ENCODE measurements at regions not wholly inside any gene's neighbourhood (a gene's known extent, or its start where the extent isn't known, plus 50 kb on each side); places are given as distances from the start of the nearest gene placed in this dataset.
"Not testable (repeated sequence)": the region's sequence is repeated elsewhere in the genome, so short reads cannot be mapped to it uniquely, and the experiment has no call there.

DNA sequence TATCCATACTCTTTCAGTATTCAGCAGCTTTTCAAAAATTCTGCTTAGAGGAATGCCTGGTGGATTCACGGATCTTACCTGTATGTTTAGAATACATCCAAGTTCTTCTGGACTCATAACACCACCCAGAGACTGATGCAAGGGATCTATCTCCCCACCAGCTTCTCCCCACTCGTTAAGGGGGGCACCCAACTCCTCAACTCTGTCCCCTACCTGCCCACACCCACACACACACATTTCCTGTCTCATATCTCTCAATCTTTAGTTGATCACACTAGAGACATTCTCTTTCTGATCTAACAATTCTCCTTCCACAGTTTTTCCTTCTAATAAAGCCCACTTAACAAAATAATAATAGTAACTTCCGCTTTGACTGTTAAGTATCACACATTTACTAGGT lies 110.1 kb downstream of the DLEU7 start:
- H3K27me3 Mint-ChIP-seq (ENCODE audit: low read depth): no peaks in the 10 kb centered on the region
- CTCF ChIA-PET: no interaction called here
- H3K9me3 Mint-ChIP-seq: no peaks in the 10 kb centered on the region
- DNase-seq: no peak
- no peak overlapping the region for H3K4me3 Mint-ChIP-seq
- no peaks in the 10 kb centered on the region for H3K36me3 Mint-ChIP-seq (ENCODE audit: low read depth)
- no peak overlapping the region for H3K27ac Mint-ChIP-seq
- H3K4me1 Mint-ChIP-seq (ENCODE audit: low read depth): no peaks in the 10 kb centered on the region
- intact Hi-C loops (cut with micrococcal nuclease): no loop called here

DNA sequence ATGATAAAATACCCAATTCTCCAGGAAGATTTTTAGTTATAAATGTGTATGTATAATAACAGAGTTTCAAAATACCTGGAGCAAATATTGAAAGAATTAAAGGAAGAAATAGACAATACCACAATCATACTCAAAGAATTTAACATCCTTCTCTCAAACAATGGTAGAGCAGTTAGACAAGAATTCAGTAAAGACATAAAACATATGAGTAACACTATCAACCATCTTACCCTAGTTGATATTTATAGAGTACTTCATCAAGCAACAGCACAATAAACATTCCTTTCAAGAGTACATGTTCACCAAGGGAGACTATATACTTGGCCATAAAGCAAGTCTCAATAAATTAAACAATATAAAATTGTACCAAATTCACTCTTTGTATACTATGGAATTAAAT lies 108.4 kb downstream of the DLEU7 start:
- CTCF ChIA-PET: no interaction called here
- no peaks in the 10 kb centered on the region for H3K27me3 Mint-ChIP-seq (ENCODE audit: low read depth)
- intact Hi-C loops (cut with micrococcal nuclease): no loop called here
- no peak overlapping the region for H3K27ac Mint-ChIP-seq
- H3K36me3 Mint-ChIP-seq (ENCODE audit: low read depth): no peaks in the 10 kb centered on the region
- H3K9me3 Mint-ChIP-seq: no peaks in the 10 kb centered on the region
- no peak overlapping the region for H3K4me3 Mint-ChIP-seq
- no peak for DNase-seq
- H3K4me1 Mint-ChIP-seq (ENCODE audit: low read depth): no peaks in the 10 kb centered on the region

DNA sequence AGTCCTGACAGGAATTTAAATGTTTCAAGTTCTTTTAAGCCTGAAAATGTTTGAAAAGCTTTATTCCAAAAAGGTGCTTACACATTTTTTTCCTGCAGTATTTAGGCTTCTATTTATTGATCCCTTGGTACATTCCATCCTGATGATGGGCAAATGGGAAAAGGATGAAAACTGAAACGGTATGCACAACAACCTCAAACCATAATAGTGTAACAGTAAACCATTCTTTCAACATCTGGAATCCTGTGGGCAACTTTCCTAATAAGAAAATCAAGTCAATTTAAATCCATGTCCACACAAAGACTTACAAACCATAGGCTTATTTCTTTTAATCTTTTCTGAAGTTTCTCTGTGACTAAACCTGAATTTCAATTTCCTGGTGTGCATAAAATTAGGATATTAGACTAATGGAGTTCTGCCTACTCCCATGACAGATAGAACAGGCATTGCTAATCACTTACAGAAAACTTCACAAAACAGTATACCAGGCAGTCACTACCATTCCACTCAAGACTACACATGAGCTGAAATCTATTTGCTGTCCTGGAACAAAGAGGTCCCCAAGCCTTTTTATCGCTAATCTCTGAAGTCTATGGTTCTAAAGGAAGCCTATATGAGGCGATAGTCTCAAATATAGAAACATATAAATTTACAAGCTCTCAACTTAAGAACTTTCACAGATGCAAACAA lies 103.3 kb downstream of the DLEU7 start:
- DNase-seq: no peak
- intact Hi-C loops (cut with micrococcal nuclease): no loop called here
- Mint-ChIP-seq H3K36me3 (ENCODE audit: low read depth) (no peaks in the 10 kb centered on the region), H3K27ac (no peak overlapping the region), H3K4me1 (ENCODE audit: low read depth) (no peaks in the 10 kb centered on the region), H3K9me3 (no peaks in the 10 kb centered on the region), H3K27me3 (ENCODE audit: low read depth) (no peaks in the 10 kb centered on the region), H3K4me3 (no peak overlapping the region)
- CTCF ChIA-PET: interaction anchor here (0.7 kb wide), 1 partner anchor 246 kb away, joined by 3 read pairs; no protein-coding TSS in a partner anchor

DNA sequence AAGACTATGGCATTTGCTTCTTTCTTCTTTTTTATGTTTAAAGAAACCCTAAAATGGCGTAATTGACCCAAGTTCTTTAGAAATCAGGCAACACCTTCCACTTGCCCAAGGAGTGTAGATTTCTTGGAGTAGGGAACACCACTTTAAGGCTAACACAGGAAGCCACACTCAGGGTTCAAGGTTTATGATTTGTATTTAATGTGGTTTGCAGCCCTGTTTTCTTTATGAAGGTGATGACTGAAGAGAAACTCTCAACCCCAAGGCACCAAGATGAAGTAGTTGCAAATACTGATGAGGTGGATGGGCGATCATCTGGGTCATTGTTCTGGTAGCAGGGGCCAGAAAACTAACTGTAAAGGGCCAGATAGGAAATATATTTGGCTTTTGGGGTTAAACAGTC lies 101.1 kb downstream of the DLEU7 start:
- no peaks in the 10 kb centered on the region for H3K4me1 Mint-ChIP-seq (ENCODE audit: low read depth)

DNA sequence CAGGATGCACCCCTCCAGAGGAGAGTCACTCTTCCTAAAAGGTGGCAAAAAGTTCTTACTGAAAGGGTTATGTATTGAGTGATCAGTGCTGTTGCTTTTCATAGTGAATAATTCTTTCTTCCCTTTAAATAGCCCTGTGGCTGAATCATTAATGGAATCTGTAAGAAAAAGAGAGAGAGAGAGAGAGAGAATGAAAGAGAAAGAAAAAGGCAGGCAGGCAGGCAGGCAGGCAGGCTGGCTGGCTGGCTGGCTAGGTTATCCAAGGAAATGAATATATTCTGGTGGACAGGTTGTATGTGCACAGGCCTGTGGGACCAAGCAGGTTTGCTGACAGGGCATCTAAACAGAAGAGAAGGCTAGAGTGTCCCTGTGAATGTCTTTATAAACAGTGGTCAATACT lies 100.5 kb downstream of the DLEU7 start:
- CTCF ChIA-PET: no interaction called here
- H3K4me1 Mint-ChIP-seq (ENCODE audit: low read depth): no peaks in the 10 kb centered on the region

More for the DNA sequence above, 101.1 kb downstream of the DLEU7 start:
- CTCF ChIA-PET: no interaction called here
- no peak overlapping the region for H3K4me3 Mint-ChIP-seq
- H3K9me3 Mint-ChIP-seq: no peaks in the 10 kb centered on the region
- intact Hi-C loops (cut with micrococcal nuclease): no loop called here
- H3K27me3 Mint-ChIP-seq (ENCODE audit: low read depth): no peaks in the 10 kb centered on the region
- no peak overlapping the region for H3K27ac Mint-ChIP-seq
- no peak for DNase-seq
- no peaks in the 10 kb centered on the region for H3K36me3 Mint-ChIP-seq (ENCODE audit: low read depth)

DNA sequence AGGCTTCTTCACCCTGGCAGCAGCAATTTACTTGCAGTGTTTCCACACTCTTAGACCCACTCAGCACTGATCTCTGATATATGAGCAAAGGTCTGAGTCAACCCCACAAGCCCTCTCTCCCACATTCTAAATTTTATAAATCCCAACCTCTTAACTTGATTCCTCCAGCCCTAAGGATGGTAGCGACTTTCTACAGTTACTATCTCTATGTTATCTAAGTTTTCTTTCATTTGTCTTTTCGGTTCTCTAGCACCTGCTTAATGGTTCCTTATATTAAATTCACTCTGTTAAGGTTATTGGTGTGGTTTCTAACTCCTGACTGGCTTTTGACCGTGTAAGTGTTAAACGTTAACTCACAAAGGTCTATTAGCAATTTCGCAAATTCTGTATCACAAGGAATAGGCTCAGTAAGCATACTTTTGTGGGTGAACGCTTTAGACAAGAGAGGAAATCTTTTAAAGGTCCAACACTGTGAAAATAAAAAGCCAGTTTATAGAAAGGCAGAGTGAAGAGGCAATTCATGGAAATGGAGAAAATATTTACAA lies 99.3 kb downstream of the DLEU7 start:
- Mint-ChIP-seq H3K27me3 (ENCODE audit: low read depth) (no peaks in the 10 kb centered on the region), H3K36me3 (ENCODE audit: low read depth) (no peaks in the 10 kb centered on the region), H3K4me3 (no peak overlapping the region), H3K4me1 (ENCODE audit: low read depth) (no peaks in the 10 kb centered on the region), H3K27ac (no peak overlapping the region), H3K9me3 (no peaks in the 10 kb centered on the region)
- CTCF ChIA-PET: no interaction called here
- intact Hi-C loops (cut with micrococcal nuclease): no loop called here
- DNase-seq: no peak

More for the DNA sequence above, 100.5 kb downstream of the DLEU7 start:
- Mint-ChIP-seq H3K9me3 (no peaks in the 10 kb centered on the region), H3K27me3 (ENCODE audit: low read depth) (no peaks in the 10 kb centered on the region), H3K27ac (no peak overlapping the region), H3K4me3 (no peak overlapping the region), H3K36me3 (ENCODE audit: low read depth) (no peaks in the 10 kb centered on the region)
- intact Hi-C loops (cut with micrococcal nuclease): no loop called here
- no peak for DNase-seq

DNA sequence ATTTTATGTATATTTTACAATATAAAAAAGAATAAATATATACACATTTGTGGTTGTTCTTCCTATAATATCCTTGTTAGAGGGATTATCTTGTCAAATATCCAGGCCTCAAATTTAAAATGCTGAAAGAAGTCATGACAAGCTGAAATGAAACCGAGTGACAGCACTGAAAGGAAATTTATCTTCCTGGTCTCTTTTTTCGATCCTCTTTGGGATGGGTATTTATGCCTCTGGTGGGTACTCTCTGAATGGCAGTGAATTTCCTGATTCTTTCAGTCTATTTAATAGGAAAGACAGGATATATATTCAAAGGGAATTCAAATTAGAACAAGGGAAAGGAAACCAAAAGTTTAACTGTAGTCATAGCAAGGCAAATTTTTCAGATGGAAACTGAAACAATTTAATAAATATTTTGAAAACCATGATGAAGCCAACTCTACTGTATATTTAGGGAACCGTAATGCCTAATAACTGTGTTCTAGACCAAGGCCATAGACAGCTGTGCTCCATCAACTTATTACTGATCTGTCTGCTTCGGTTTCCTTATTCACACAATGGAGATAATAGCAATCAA lies 97.9 kb downstream of the DLEU7 start:
- intact Hi-C loops (cut with micrococcal nuclease): no loop called here
- DNase-seq: no peak
- H3K36me3 Mint-ChIP-seq (ENCODE audit: low read depth): no peaks in the 10 kb centered on the region
- H3K4me3 Mint-ChIP-seq: no peak overlapping the region
- H3K27me3 Mint-ChIP-seq (ENCODE audit: low read depth): no peaks in the 10 kb centered on the region
- H3K4me1 Mint-ChIP-seq (ENCODE audit: low read depth): no peaks in the 10 kb centered on the region
- CTCF ChIA-PET: no interaction called here
- H3K9me3 Mint-ChIP-seq: no peaks in the 10 kb centered on the region
- H3K27ac Mint-ChIP-seq: no peak overlapping the region

DNA sequence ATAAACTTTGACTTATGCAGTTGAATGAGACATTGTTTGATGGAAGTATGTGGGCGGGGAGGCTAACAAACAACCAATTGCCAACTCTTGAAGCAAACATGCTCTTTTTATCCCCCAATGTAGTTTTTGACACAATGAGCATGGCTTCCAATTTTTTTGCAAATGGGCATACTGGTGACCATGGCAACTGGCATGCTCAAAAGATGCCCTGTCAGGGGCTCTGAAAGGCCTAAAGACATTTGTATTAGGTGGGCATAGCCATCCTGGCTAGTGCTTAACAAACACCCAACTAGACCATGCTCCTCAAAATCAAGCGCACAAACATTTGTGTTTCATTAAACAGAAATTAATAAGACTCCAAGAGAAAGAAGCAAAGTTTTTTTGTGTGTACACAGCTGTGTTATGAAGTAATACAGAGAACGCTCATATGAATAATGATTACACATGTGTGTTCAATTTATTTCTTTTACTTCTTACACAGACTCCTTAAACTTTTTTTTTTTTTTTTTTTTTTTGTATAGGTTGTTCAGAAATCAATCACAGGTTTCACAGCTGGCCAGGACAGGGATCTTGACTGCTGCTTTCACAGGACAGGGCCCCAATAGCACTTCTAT lies 95.6 kb downstream of the DLEU7 start:
- no peaks in the 10 kb centered on the region for H3K36me3 Mint-ChIP-seq (ENCODE audit: low read depth)
- CTCF ChIA-PET: no interaction called here
- H3K27me3 Mint-ChIP-seq (ENCODE audit: low read depth): no peaks in the 10 kb centered on the region
- intact Hi-C loops (cut with micrococcal nuclease): no loop called here
- no peaks in the 10 kb centered on the region for H3K9me3 Mint-ChIP-seq
- H3K27ac Mint-ChIP-seq: no peak overlapping the region
- no peaks in the 10 kb centered on the region for H3K4me1 Mint-ChIP-seq (ENCODE audit: low read depth)
- H3K4me3 Mint-ChIP-seq: no peak overlapping the region
- DNase-seq: no peak

DNA sequence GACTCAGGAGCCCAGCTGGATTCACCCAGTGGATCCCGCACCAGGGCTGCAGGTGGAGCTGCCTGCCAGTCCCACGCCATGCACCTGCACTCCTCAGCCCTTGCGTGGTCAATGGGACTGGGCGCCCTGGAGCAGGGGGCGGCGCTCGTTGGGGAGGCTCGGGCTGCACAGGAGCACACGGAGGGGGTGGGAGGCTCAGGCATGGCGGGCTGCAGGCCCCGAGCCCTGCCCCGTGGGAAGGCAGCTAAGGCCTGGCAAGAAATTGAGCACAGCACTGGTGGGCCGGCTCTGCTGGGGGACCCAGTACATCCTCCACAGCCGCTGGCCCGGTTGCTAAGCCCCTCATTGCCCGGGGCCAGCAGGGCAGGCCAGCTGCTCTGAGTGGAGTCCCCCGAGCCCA lies 90.3 kb downstream of the DLEU7 start:
- H3K4me1 Mint-ChIP-seq (ENCODE audit: low read depth); H3K27ac Mint-ChIP-seq; intact Hi-C loops (cut with micrococcal nuclease); H3K36me3 Mint-ChIP-seq (ENCODE audit: low read depth); DNase-seq; H3K27me3 Mint-ChIP-seq (ENCODE audit: low read depth); H3K9me3 Mint-ChIP-seq; CTCF ChIA-PET; H3K4me3 Mint-ChIP-seq: not testable (repeated sequence)

DNA sequence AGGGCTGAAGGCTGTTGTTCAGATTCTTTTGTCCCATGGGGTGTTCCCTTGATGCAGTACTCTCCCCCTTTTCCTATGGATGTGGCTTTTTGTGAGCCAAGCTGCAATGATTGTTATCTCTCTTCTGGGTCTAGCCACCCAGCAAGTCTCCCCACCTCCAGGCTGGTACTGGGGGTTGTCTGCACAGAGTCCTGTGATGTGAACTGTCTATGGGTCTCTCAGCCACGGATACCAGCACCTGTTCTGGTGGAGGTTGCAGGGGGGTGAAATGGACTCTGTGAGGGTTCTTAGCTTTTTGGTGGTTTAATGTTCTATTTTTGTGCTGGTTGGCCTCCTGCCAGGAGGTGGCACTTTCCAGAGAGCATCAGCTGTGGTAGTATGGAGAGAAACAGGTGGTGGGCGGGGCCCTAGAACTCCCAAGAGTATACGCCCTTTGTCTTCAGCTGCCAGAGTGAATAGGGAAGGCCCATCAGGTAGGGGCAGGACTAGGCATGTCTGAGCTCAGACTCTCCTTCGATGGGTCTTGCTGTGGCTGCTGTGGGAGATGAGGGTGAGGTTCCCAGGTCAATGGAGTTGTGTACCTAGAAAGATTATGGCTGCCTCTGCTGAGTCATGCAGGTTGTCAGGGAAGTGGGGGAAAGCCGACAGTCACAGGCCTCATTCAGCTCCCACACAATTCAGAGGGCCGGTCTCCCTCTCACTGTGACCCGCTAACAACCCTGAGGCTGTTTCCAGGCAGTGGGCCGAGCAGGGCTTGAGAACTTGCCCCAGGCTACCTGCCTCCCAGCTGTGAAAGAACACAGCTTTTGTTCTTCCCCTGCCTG lies 87.4 kb downstream of the DLEU7 start:
- H3K27me3 Mint-ChIP-seq (ENCODE audit: low read depth); H3K4me1 Mint-ChIP-seq (ENCODE audit: low read depth); H3K9me3 Mint-ChIP-seq; H3K4me3 Mint-ChIP-seq; H3K36me3 Mint-ChIP-seq (ENCODE audit: low read depth); H3K27ac Mint-ChIP-seq; intact Hi-C loops (cut with micrococcal nuclease): not testable (repeated sequence)
- CTCF ChIA-PET: interaction anchor here (0.6 to 1.1 kb wide), 3 partner anchors 45 to 158 kb away, joined by 3 read pairs; no protein-coding TSS in a partner anchor
- DNase-seq: peak; percentile 8

DNA sequence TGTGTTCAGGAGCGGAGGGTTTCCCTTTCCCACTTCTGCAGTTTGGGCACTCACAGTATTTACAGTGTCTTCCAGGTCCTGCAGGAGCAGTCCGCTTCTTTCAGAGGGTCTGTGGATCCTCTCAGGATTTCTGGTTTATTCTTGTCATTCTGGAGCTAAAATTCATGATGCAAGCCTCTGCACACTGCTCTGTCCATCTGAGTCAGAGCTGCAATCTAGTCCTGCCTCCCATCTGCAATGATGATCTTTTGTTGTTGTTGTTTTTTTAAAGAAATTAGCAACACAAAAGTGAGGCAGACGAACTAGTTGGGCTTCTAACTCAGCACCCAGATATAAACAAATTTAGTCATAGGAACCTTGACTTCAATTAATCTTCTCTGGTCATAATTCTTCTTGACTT lies 86.5 kb downstream of the DLEU7 start:
- Mint-ChIP-seq H3K36me3 (ENCODE audit: low read depth) (no peaks in the 10 kb centered on the region), H3K4me1 (ENCODE audit: low read depth) (peaks cover 5% of the 10 kb centered on the region), H3K4me3 (no peak overlapping the region), H3K27ac (no peak overlapping the region), H3K9me3 (peaks cover 4% of the 10 kb centered on the region), H3K27me3 (ENCODE audit: low read depth) (no peaks in the 10 kb centered on the region)
- CTCF ChIA-PET: interaction anchor here (0.6 kb wide), 1 partner anchor 157 kb away, joined by 3 read pairs; no protein-coding TSS in a partner anchor
- DNase-seq: no peak
- intact Hi-C loops (cut with micrococcal nuclease): no loop called here

DNA sequence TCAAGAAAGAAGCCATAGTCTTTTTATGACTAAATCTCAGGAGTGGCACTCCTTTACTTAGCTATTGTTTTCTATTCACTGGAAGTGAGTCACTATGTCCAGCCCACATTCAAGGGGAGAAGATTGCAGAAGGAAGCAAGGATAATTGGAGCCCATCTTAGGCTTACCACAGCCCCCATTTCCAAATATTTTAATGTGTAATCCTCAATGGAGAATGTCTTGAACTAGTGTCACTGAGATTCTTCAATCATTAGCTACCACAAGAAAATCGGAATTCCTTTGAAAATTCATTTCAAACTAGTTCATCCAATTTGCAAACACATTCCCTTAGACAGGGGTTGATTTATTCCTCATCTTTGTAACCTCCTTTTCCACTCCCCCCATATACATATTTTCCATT lies 84.7 kb downstream of the DLEU7 start:
- no peak for DNase-seq
- Mint-ChIP-seq H3K27me3 (ENCODE audit: low read depth) (no peaks in the 10 kb centered on the region), H3K9me3 (peaks cover 4% of the 10 kb centered on the region), H3K4me1 (ENCODE audit: low read depth) (peaks cover 5% of the 10 kb centered on the region), H3K4me3 (no peak overlapping the region), H3K36me3 (ENCODE audit: low read depth) (no peaks in the 10 kb centered on the region), H3K27ac (no peak overlapping the region)
- intact Hi-C loops (cut with micrococcal nuclease): no loop called here
- CTCF ChIA-PET: no interaction called here
